Parathyroid adenoma (tissue), 2 donors: ENCODE measurements at regions not wholly inside any gene's neighbourhood (a gene's known extent, or its start where the extent isn't known, plus 50 kb on each side); places are given as distances from the start of the nearest gene placed in this dataset.

ENCODE experiments used
- H2AFZ ChIP-seq: fragments of 300-600 bp; sonication (generic); one replicate; pipeline ENCODE4 v1.7.0; 2017; ENCODE audit warnings: antibody characterized with exemption, mild to moderate bottlenecking
- H3K27ac ChIP-seq: fragments of 300-600 bp; sonication (generic); one replicate; pipeline ENCODE4 v1.7.0; 2017
- H3K27me3 ChIP-seq: fragments of 300-600 bp; sonication (generic); one replicate; pipeline ENCODE4 v1.7.0; 2017; ENCODE audit warnings: low read length; ENCODE audit not compliant: control insufficient read depth, insufficient read depth
- H3K36me3 ChIP-seq: fragments of 300-600 bp; sonication (generic); one replicate; pipeline ENCODE4 v1.7.0; 2017; ENCODE audit warnings: low read length; ENCODE audit not compliant: control insufficient read depth, insufficient read depth
- H3K4me1 ChIP-seq: fragments of 300-600 bp; sonication (generic); one replicate; pipeline ENCODE4 v1.7.0; 2017; ENCODE audit warnings: control low read depth
- H3K4me2 ChIP-seq: fragments of 300-600 bp; sonication (generic); one replicate; pipeline ENCODE4 v1.7.0; 2017; ENCODE audit warnings: low read length
- H3K4me3 ChIP-seq: fragments of 300-600 bp; sonication (generic); one replicate; pipeline ENCODE4 v1.7.0; 2017; ENCODE audit warnings: low read depth, low read length
- H3K79me2 ChIP-seq: fragments of 300-600 bp; sonication (generic); one replicate; pipeline ENCODE4 v1.7.0; 2017; ENCODE audit warnings: control low read depth
- H3K9ac ChIP-seq: fragments of 300-600 bp; sonication (generic); one replicate; pipeline ENCODE4 v1.7.0; 2017; ENCODE audit warnings: mild to moderate bottlenecking
- H3K9me3 ChIP-seq: fragments of 300-600 bp; sonication (generic); one replicate; pipeline ENCODE4 v1.7.0; 2017; ENCODE audit warnings: low read length; ENCODE audit not compliant: control insufficient read depth
- CTCF ChIP-seq: fragments of 300-600 bp; sonication (generic); IDR thresholded peaks from one replicate; pipeline ENCODE4 v1.7.0; 2017; ENCODE audit warnings: antibody characterized with exemption, mild to moderate bottlenecking
- donor health status: primary hyperparathyroidism.

GRCh38 chr2:150369862-150370261 is 117.6 kb downstream of the RND3 start:
- H3K79me2 ChIP-seq: no peaks in the 10 kb centered on the region
- no peak overlapping the region for H3K9ac ChIP-seq
- H3K4me1 ChIP-seq: no peaks in the 10 kb centered on the region
- H3K4me2 ChIP-seq: no peak overlapping the region
- H2AFZ ChIP-seq: no peak overlapping the region
- no peak overlapping the region for H3K27ac ChIP-seq
- TF ChIP-seq CTCF: no peak
- no peaks in the 10 kb centered on the region for H3K27me3 ChIP-seq
- H3K9me3 ChIP-seq: no peaks in the 10 kb centered on the region
- no peak overlapping the region for H3K4me3 ChIP-seq
- H3K36me3 ChIP-seq: no peaks in the 10 kb centered on the region

GRCh38 chr2:150358468-150358807 is 129.0 kb downstream of the RND3 start:
- H3K9ac ChIP-seq: no peak overlapping the region
- TF ChIP-seq CTCF: no peak
- no peaks in the 10 kb centered on the region for H3K27me3 ChIP-seq
- H3K36me3 ChIP-seq: no peaks in the 10 kb centered on the region
- H3K79me2 ChIP-seq: no peaks in the 10 kb centered on the region
- H3K9me3 ChIP-seq: no peaks in the 10 kb centered on the region
- no peak overlapping the region for H2AFZ ChIP-seq
- no peak overlapping the region for H3K27ac ChIP-seq
- no peak overlapping the region for H3K4me2 ChIP-seq
- H3K4me1 ChIP-seq: no peaks in the 10 kb centered on the region
- no peak overlapping the region for H3K4me3 ChIP-seq

- TF ChIP-seq CTCF: no peak
- Histone ChIP-seq H3K9ac (no peak overlapping the region), H3K9me3 (no peaks in the 10 kb centered on the region), H3K79me2 (no peaks in the 10 kb centered on the region), H3K27me3 (no peaks in the 10 kb centered on the region), H3K4me3 (no peak overlapping the region), H3K27ac (no peak overlapping the region), H3K4me1 (no peaks in the 10 kb centered on the region), H2AFZ (no peak overlapping the region), H3K36me3 (no peaks in the 10 kb centered on the region), H3K4me2 (no peak overlapping the region)
Measured at GRCh38 chr2:150357770-150358467, 129.5 kb downstream of the RND3 start.

GRCh38 chr2:150355440-150355839 is 132.0 kb downstream of the RND3 start:
- no peak overlapping the region for H3K4me3 ChIP-seq
- H3K36me3 ChIP-seq: no peaks in the 10 kb centered on the region
- H3K27ac ChIP-seq: no peak overlapping the region
- H3K9me3 ChIP-seq: no peaks in the 10 kb centered on the region
- no peak overlapping the region for H2AFZ ChIP-seq
- H3K79me2 ChIP-seq: no peaks in the 10 kb centered on the region
- H3K4me2 ChIP-seq: no peak overlapping the region
- no peak for TF ChIP-seq CTCF
- H3K4me1 ChIP-seq: no peaks in the 10 kb centered on the region
- H3K27me3 ChIP-seq: no peaks in the 10 kb centered on the region
- no peak overlapping the region for H3K9ac ChIP-seq

GRCh38 chr2:150353376-150353775 is 134.1 kb downstream of the RND3 start:
- Histone ChIP-seq H3K4me3 (no peak overlapping the region), H3K4me2 (no peak overlapping the region), H3K27me3 (no peaks in the 10 kb centered on the region), H3K36me3 (no peaks in the 10 kb centered on the region), H3K79me2 (no peaks in the 10 kb centered on the region), H3K4me1 (no peaks in the 10 kb centered on the region), H3K9ac (no peak overlapping the region), H2AFZ (no peak overlapping the region), H3K27ac (no peak overlapping the region), H3K9me3 (no peaks in the 10 kb centered on the region)
- no peak for TF ChIP-seq CTCF
